NOMO-1 (cell line): ENCODE measurements at regions not wholly inside any gene's neighbourhood (a gene's known extent, or its start where the extent isn't known, plus 50 kb on each side); places are given as distances from the start of the nearest gene placed in this dataset.

Source experiments
- DNase-seq, 2 experiments: peaks; one replicate each; lab custom pipeline; 2025; ENCODE audit not compliant: unreplicated experiment in 2 of 2; lab: John Stamatoyannopoulos, UW

DNA sequence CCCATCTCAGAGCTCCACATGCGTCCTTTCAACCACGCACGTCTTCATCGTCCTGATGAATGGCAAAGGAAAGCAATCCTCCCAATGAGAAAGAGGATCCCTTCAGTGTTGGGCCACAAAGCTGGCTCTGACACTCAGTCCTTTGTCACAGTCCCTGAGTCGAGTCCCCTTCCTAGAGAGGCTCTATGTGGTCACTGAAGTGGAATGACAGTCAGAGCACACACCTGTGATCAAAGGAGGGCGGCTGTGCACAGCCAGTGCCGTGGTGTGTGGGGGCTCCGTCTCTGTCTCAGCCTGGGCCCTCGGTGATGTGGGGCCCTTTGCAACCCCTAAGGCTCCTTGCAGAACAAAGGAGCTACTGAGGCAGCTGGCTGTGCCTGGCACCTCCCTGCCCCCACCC lies 157.3 kb upstream of the APCDD1 start:
- DNase-seq = no peak

DNA sequence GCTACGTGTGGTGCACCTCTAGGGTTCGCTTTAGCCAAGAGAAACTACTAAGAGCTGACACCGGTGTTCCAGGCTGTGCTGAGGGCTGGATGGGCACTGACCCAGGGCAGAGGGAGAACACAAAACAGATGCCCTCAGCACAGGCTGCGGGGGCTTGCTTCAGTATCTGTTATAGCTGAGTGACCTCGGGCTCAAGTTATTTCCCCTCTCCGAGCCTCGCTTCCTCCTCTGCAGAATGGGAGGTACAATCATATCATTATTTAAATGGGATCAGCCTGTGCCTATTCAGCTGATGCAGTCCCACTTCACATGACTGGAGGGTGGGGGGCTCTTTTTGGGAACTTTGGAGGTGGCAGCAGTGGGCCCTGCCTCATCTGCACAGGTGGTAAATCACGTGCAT lies 156.1 kb upstream of the APCDD1 start:
- no peak for DNase-seq

DNA sequence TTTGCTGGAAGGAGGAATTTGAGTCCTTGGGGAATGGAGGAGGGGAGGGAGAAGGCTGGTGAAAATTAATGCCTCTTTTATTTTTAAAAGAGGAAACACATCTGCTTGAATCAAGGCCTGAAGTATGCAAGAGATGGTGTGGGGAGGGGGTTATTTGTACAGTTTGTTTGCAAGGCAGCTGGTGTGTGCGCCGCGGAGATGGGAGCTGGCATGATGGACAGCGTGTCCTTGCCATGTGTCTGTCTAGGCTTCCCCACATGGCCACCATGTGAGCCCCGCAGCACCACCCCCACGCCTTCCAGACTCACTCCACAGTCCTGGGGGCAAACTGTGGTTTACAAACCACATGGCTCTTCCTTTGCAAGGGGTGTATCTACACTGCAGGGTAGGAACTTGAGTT lies 154.8 kb upstream of the APCDD1 start:
- no peak for DNase-seq

DNA sequence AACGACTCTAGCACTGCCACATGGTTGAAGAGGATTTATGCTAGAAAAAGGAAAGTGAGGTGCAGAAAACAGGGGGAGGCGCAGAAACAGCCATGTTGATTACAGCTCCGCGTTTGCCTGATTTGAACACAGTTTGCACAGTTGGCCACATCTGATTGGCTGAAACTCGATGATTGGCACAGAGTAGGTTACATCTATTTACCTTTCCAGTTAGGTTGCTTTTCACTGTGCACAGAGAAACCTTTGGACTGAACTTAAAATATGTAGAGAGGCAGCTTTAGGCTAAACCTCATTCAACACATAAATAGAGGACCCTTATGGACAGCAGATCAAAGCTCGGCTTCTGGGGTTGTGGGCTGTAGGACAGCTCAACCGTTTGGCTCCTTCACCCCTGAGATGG lies 153.7 kb upstream of the APCDD1 start:
- DNase-seq = no peak

DNA sequence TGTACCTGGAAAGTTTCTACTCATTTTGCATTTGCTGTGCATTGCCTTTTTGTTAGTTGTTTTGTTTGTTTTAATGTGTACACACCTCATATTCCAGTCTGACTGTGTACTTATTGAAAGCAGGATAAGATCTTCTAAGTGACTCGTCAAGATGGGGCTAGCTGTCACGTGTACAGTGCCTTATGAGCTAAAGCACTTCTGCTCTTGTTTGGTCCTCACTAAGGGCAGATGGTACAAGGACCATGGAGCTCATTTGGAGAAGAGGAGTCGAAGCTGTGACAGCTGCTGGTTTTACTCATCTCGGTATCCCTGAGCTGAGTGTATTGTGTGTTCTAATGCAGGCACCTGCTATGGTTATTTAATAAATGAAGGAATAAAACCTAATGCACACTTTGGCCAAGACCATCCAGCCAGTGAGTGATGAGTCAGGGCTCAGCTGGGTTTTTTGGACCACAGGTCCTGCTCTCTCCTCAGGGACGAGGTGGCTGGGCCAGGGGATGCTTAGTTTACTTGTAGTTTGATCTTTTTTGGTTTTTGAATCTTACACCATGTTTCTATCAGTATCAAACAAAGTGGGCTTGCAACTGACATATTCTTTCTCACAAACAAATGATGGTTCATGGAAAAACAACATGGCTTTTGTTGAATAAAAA lies 152.5 kb upstream of the APCDD1 start:
- no peak for DNase-seq

DNA sequence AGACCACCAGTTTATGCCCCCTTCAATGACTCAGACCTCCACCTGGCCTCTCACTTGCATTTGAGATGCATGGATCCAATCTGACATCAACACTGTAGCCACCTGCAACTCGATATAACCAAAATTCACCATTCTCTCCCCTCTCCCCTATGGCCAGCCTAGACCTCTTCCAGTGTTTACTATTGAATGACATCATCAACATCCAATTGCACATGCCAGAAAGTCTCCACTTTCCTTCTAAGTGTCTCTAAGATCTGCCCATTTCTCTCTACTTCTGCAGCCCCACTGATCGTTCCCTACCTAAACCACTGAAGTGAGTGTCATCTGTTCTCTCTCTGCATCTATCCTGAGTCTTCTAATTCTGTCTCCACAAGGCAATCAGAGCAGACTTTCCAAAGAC lies 151.3 kb upstream of the APCDD1 start:
- DNase-seq = no peak

DNA sequence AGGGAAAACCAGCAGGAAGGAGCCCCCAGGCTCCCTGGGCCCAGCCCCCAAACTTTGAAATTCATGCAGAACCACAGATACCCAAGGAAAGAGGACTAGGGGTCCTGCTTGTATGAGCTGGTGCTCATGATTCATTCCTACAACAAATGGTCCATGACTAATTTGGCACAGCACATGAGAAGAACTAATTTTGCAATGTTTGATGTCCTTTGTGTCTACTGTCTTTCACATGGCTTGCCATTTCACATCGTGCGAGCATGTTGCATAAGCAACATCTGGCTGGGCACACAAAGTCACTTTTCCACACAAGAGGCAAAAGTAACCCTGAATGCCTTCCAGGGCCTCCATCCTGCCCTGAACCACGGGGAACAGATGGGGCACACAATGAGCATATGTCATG lies 149.6 kb upstream of the APCDD1 start:
- DNase-seq = peak; percentile 23 to 47

DNA sequence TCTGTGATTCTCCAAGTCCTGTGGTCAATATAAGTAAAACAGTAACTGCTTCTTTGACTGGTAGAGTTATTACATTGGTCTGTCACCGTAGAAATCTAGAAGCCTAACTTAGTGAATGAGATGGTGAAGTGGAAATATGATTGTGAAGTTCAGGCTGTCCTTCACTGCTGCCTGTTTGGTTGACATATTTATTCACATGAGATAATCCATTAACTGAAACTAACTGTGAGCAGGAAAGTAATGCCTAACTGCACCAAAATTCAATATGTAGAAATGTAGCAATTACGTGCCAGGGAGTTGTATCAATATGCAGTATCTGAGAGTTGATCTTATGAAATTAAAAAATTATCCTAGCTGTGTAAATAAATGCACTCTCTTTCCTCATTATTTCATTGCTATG lies 147.7 kb upstream of the APCDD1 start:
- no peak for DNase-seq

DNA sequence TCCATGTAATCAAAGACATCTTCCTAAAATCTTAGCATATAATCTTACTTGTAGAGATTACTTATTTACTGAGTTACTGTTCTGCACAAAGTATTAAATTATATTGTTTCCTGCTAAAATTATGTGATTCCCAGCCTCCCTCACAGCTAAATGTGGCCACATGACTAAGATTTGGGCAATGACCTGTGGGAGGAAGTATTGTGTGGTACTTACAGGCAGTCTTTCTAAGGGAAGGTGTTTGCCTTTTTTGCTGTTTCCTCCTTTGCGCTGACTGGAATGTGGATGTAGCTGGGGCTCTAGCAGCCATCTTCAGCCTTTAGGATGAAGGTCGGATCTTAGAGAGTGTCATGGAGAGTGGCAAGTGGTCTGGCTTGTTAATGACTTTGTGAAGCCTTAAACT lies 146.3 kb upstream of the APCDD1 start:
- peak; percentile 32 to 34 for DNase-seq

DNA sequence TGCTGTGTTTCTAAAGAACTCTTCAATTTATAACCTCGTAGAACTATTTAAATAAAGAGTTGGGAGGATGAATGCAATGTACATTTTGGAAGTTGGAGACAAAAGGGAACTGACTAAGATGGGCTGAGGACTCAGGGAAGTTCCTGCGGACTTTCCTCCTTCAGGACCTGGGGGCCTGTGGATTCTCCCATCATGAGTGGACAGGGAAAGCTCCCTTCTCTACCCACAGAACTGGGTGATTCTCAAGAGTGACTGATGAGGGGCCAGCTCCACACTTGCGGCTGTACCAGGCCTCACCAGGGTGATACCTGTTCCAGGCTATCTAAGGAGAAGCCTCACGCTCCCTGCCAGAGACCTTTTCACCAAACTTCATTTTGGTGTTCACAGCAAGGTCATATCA lies 143.8 kb upstream of the APCDD1 start:
- no peak for DNase-seq

DNA sequence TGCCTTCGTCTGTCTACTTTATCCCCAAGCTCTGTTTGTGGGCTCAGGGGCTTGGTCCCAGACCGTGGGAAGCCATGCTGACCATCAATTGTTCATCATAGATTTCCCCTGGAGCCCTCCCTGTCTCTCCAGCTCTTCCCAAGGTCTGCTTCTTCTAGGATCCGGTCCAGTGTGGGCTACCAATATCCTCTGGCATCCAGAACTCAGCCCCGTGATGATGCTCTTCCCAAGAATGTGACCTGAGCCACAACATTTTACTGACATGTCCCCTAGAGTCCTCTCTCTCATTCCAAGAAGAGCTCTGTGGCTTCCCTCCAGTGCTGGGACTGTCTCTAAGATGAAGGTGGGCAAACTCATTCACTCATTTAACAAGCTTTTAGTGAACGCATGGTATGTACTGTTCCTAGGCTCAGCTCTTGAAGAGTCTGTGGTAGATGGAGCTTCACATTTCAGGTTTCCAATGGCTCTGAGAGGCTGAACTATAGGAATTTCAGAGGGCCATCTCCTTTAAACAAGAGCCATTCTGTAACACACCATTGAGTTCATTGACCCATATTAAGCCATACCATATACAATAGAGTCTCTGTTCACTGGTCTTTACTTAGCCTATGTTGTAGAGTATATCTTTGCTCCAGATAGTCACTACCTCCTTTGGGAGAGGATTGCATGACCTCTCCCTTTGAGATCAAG lies 142.0 kb upstream of the APCDD1 start:
- DNase-seq = no peak

DNA sequence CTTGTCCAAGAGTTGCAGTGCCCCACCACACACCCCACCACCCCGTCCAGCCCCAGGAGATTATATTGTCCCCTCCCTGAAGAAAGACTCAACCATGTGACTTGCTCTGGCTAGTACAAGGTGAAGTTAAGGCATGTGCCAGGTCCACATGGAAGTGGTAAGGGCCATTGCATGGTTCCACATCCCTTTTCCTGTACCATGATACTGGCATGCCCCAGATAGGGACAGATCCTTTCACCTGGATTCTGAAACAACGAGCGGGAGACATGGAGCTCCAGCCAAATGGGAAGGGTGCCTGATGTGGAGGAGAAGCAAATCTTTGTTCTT lies 141.5 kb upstream of the APCDD1 start:
- DNase-seq = no peak

DNA sequence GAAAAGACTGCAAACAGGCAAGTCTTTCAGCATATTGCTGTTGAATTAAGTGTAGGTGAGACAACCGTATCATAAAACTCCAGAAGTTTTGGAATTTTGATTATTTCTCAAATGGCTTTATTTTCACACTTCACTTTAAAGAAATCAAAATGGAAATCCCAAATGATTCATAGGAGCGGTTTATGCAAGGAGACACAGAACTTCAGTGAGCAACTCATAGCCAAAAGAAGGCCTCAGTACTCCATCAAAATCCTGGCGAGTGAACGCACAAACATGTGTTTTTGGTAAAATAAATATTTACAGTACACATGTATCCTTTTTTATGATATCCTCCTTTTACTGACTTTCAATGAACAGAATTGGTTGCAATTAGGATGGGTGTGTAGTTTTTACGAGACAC lies 140.4 kb upstream of the APCDD1 start:
- no peak for DNase-seq

DNA sequence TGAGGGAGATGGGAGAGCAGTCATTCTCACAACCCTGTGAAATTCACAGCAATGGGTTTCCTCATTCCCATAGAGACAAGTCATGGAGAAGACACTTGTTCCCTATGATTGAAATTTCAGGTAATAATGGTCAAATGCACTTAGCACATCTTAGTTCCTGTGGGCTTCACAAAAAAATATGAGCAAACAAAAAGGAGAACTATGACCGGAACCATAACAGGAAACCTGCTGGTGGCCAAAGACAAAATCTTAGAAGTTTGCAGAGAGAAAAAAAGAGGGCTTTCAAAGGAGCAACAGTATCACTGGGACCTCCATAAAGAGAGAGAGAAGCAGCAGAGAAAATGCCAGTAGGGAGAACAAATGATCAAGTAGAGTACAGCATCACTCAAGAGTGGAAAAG lies 138.9 kb upstream of the APCDD1 start:
- peak; percentile 47 to 48 for DNase-seq

DNA sequence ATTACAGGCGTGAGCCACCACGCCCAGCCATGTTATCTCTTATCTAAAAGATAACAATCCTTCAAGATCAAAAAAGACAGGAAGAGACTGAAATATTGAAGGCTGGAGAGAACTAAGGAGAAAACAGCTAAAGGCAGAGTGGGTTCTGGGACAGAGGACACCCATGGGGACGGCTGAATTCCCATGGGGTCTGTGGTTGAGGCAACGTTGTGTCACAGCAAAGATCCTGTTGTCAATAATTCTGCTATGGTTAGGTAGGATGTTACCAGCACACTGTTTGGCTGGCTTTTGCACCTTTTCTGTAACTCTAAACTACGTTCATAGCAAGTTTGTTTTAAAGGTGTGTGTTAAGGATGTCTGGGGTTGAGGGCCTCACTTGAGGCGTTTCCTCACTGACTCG lies 137.7 kb upstream of the APCDD1 start:
- DNase-seq = no peak

DNA sequence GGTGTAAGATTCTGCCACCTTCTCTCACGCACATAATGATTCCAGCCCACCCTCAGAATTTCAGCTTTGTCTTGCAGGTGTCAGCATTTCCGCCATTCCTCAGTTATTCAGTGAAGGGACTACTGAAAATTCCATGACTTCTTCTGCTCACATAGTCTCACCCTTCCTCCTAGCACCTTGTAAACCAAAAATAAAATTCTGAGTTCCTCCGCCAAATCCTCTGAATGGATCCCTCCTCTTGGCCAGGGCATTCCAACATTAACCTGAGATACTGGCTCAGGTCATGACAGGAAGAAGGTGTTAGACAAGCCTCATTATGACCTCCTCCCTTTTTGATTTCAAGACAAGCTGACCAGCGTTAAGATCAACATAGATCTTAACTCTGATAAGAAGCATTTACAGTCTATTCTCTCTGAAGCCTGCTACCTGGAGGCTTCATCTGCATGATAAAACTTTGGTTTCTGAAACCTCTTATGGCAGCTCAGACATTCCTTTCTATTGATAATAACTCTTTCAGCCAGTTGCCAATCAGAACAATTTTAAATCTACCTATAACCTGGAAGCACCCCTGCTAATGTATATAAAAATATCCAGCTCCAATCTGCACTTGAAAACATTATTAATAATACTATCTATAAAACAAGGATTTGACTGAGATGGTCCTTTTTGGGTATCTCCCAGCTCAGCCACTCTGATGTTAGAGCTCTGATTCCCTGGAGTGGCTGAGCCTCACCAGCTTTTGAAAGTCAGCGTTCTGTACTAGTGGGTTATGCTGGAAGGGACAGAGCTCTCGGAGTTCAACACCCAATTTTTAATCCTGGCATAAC lies 136.4 kb upstream of the APCDD1 start:
- no peak for DNase-seq

DNA sequence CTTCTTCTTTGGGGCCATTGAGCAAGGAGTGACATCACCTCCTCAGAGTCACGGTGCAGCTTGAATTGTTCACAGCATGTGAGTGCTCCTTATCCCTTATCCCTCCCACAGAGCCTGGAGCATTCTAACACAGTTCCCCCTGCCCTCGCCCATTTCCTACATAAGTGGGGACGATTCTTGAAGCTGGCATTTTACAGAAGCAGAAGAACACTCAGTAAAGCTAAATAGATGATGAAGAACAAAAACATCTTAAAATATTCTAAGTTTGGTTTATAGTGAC lies 135.8 kb upstream of the APCDD1 start:
- no peak for DNase-seq

DNA sequence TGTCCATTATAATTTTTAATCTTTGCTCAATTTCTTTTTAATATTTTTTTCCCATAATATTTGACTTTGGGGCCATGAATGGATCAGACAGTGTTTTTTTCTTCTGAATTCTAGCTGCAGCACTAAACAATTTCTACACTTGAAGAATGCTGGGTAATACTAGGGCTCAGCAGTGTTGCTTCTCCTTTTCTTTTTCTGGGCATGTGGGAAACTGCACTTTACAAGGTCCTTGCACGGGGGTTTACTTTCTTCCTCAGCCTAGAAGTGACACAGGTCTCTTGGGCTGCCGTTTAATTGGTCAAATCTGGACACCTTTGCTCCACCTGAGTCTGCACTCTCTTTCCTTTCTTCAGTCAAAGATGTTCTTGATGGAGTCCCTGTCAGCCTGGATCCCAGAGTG lies 135.4 kb upstream of the APCDD1 start:
- DNase-seq = peak; percentile 6 to 14

DNA sequence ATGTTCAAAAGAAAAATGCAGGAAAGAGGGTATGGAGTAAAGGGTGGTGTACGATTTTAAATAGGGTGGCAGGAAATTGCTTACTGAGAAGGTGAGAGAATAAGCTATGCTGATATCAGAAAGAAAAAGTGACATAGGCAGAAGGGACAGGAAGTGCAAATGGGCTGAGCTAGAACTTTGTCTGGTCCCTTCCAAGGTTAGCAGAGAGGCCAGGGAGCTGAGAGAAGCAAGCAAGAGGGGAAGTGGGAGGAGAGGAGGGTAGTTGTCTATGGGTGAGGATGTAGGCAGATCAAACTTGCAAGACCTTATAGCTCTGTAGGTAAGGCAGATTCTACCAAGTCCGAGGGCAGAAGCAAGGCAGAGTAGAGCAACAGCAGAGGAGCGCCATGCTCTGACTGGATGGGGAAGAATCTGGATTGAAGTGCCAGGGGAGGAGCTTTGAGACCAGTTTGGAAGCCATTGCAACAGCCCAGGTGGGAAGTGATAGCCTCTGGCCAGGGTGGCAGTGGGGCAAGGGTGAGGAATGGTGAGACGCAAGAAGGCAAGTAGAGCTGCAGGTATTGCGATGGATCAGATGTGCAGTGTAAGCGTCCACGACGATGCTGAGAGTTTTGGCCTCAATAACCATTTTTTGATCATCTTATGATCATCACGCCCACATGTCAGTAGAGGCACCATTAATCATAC lies 134.4 kb upstream of the APCDD1 start:
- DNase-seq = peak in 1 of 2 experiments; percentile 14

DNA sequence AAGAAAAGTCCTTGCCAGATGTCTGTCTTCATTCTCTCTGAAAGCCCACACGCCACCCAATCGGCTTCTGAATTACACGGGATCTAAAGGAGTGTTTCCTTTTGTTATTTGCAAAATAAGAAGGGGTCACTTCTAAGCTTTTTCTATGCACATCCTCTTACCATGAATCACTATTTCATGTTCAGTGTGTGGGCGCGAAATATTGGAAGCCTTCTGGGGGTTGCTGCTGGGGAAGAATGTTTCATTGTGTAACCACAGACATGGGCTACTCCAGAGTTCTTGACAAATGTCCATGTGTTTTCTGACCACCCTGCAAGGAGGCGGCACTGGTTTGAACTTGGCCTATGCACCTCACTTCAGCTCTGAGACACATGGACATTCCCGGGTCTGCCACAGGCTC lies 133.6 kb upstream of the APCDD1 start:
- DNase-seq = no peak

DNA sequence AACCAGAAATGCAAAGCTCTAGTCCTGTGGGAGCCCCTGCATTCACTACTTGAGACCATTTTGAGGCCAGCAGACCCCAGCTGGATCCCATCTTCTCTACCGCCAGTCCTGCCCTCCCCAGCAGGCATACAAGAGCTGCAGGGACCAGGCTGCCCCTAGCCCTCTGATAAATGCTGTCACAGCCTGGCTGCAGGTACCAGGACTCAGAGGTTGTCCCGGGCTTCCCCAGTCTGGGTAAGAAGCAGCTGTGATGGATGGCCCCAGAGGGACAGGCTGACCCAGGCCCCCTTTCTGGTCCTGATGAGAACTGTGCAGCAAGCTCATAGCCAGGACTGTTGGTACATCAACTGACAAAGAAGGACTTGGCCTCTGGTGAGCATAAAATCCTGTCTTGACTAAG lies 132.9 kb upstream of the APCDD1 start:
- no peak for DNase-seq

DNA sequence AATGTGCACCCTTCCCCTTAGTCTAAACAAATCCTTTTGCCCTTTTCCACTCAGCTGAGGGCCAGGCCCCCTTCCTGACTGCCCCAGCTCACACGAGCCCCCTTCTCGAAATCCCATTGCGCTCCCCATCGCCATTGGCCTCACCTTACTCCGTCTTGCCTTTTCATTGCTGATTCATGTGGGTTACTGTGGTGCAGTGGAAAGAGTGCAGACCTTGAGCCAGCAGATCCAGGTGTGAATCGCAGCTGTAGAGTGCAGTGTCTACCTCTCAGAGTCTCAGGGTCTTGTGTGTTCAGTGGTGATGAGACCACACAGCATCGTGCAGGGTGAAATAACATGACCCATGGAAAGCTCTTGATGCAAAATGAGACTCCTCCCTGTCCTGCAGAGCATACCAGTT lies 132.4 kb upstream of the APCDD1 start:
- no peak for DNase-seq
